ENCODE measurements at regions not wholly inside any gene's neighbourhood (a gene's known extent, or its start where the extent isn't known, plus 50 kb on each side); places are given as distances from the start of the nearest gene placed in this dataset.
A peak's percentile ranks its signal among the peaks of the same experiment; 100 is the strongest.
"Not testable (repeated sequence)": the region's sequence is repeated elsewhere in the genome, so short reads cannot be mapped to it uniquely, and the experiment has no call there.

- ChIA-PET CTCF (ENCODE audit: partially characterized antibody) (interaction anchor here (1.2 kb wide), 1 partner anchor 228 kb away, joined by 3 read pairs; no protein-coding TSS in a partner anchor), POLR2A (ENCODE audit: partially characterized antibody) (interaction anchor here (0.7 kb wide), 1 partner anchor 785 kb away, joined by 4 read pairs; no protein-coding TSS in a partner anchor)
- not testable (repeated sequence) for H3K27me3 ChIP-seq (replicated peaks in 1 of 4; ENCODE audit: control insufficient read depth in 3 of 4, extremely low read depth in 1 of 4, insufficient read depth in 3 of 4, low read length in 3 of 4); FAIRE-seq; H3K4me3 ChIP-seq (ENCODE audit: extremely low read depth in 1 of 4, insufficient read depth in 2 of 4, low read depth in 3 of 4, low read length in 4 of 4); H2BK20ac ChIP-seq (ENCODE audit: low read length); H4K5ac ChIP-seq (ENCODE audit: insufficient read length, low read depth, low read length); H3K23ac ChIP-seq (ENCODE audit: insufficient read length); H3K4me2 ChIP-seq (ENCODE audit: insufficient read depth in 1 of 2, low read depth in 2 of 2, low read length in 2 of 2); DNase-seq (ENCODE audit: low read depth in 1 of 2, low spot score in 2 of 2); H4K8ac ChIP-seq (ENCODE audit: extremely low read depth, insufficient read depth, low read length); H3K23me2 ChIP-seq (ENCODE audit: low read depth, low read length); H3K56ac ChIP-seq (replicated peaks; ENCODE audit: insufficient read length, low read depth, low read length); H3K4ac ChIP-seq (replicated peaks; ENCODE audit: insufficient read length, low read depth, low read length); H2AK5ac ChIP-seq (ENCODE audit: low read depth, low read length); H3K18ac ChIP-seq (ENCODE audit: extremely low read depth, low read length); H2BK12ac ChIP-seq (ENCODE audit: low read depth, low read length); H3K36me3 ChIP-seq (ENCODE audit: control insufficient read depth in 2 of 4, insufficient read depth in 4 of 4, low read length in 3 of 4); H2BK120ac ChIP-seq (replicated peaks; ENCODE audit: low read depth, low read length); H4K20me1 ChIP-seq (replicated peaks in 1 of 2; ENCODE audit: control insufficient read depth in 1 of 2, insufficient read depth in 2 of 2, low read length in 2 of 2); H3K9me3 ChIP-seq (ENCODE audit: insufficient read depth in 2 of 2, low read depth in 1 of 2, low read length in 1 of 2); H3K4me1 ChIP-seq (replicated peaks in 1 of 4; ENCODE audit: control insufficient read depth in 3 of 4, insufficient read depth in 4 of 4, low read length in 3 of 4); H3K14ac ChIP-seq (ENCODE audit: insufficient read length); H3K79me2 ChIP-seq (ENCODE audit: control insufficient read depth in 1 of 2, insufficient read depth in 2 of 2, low read length in 2 of 2); H3K79me1 ChIP-seq (ENCODE audit: low read depth, low read length); H3K27ac ChIP-seq (ENCODE audit: low read depth, low read length); H3K9ac ChIP-seq (replicated peaks in 1 of 4; ENCODE audit: extremely low read depth in 1 of 4, low read depth in 3 of 4, low read length in 3 of 4); H4K91ac ChIP-seq (replicated peaks; ENCODE audit: insufficient read length, low read length); H2BK15ac ChIP-seq (ENCODE audit: low read length); H2BK5ac ChIP-seq (ENCODE audit: low read depth, low read length)
- 80% methylated on average over 5 of the region's 10 CpGs; no CpG with 5 or more reads in 1 of the 2 experiments for WGBS, 2 experiments (ENCODE audit: extremely low coverage in 1 of 2, insufficient coverage in 1 of 2, insufficient read length in 1 of 2, insufficient replicate concordance in 2 of 2, low coverage in 1 of 2, low lambda C conversion rate in 2 of 2, missing lambda C conversion rate in 1 of 2)
- peak; percentile 30; the same call in 1 of the 2 replicates for TF ChIP-seq YY1 (IDR thresholded peaks at IDR 0.05; ENCODE audit: low read depth, low read length)
- H2AFZ ChIP-seq (ENCODE audit: low read length) = peak overlapping the region; percentile 73; the same call in 1 of the 2 replicates
Measured at GRCh38 chr20:12129532-12129931, 211.8 kb downstream of the BTBD3 start.

All from H1 (cell line).